GM10248 (cell line): ENCODE measurements at regions not wholly inside any gene's neighbourhood (a gene's known extent, or its start where the extent isn't known, plus 50 kb on each side); places are given as distances from the start of the nearest gene placed in this dataset.

Experiments
- CTCF ChIA-PET: fragments of 300-600 bp; sonication (Branson Sonifier 250); formaldehyde crosslinking; extraction: SDS; loops from one replicate; lab custom pipeline; 2021; ENCODE audit warnings: antibody characterized with exemption; lab: Yijun Ruan, JAX
- POLR2A ChIA-PET: fragments of 350-650 bp; sonication (Branson Sonifier 250); formaldehyde crosslinking; extraction: SDS; loops from one replicate; lab custom pipeline; 2020; ENCODE audit warnings: antibody characterized with exemption; lab: Yijun Ruan, JAX
- DNase-seq: peaks from one replicate; pipeline ENCODE4 v3.0.0; 2012; ENCODE audit errors: extremely low spot score
- CTCF ChIP-seq: IDR thresholded peaks from 2 replicates; pipeline ENCODE4 v1.5.1; 2012; ENCODE audit warnings: mild to moderate bottlenecking, low read depth; ENCODE audit errors: extremely low read depth, missing control alignments, control extremely low read depth

GRCh38 chr13:52899206-52899605 is 50.8 kb upstream of the PCDH8 start:
- no peak for DNase-seq
- CTCF ChIA-PET: interaction anchor here (0.7 kb wide), 1 partner anchor 9 kb away, joined by 3 read pairs; no protein-coding TSS in a partner anchor
- POLR2A ChIA-PET: no interaction called here
- TF ChIP-seq CTCF: no peak
